PFSK-1 (cell line): ENCODE measurements at regions not wholly inside any gene's neighbourhood (a gene's known extent, or its start where the extent isn't known, plus 50 kb on each side); places are given as distances from the start of the nearest gene placed in this dataset.

Source experiments
- POLR2AphosphoS5 ChIP-seq: IDR thresholded peaks from 2 replicates; pipeline ENCODE4 v1.6.1; 2012; ENCODE audit warnings: low read depth, mild to moderate bottlenecking, control low read depth, low read length, moderate library complexity
- TF ChIP-seq, protein P1 (sequence below), 2 experiments: IDR thresholded peaks; 2 replicates each; pipeline versions ENCODE4 v1.6.1 to v1.8.0; 2011 to 2012; ENCODE audit warnings: low read depth in 2 of 2, low read length in 2 of 2, control low read depth in 1 of 2, inconsistent platforms in 1 of 2, mild to moderate bottlenecking in 1 of 2, moderate library complexity in 1 of 2; ENCODE audit not compliant: insufficient read depth in 1 of 2

DNA sequence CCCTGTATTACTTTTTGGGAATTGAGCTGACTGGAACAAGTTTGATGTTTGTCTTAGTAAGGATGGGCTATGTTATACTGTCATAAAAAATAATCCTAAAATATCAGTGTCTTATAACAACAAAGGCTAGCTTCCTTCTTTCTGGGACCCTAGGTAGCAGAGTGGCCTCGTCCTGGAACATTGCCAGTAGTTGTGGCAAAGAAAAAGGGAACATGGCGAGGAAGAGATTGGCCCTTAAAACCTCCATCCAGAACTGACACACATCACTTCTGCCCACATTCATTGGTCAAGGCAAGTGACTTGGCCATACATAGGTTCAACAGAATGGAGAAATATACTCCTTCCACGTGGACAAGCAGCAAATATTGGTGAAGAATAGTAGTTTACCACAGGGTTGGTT, 287.9 kb downstream of the PPP1R2C start:
- TF ChIP-seq POLR2AphosphoS5 = no peak
- TF ChIP-seq, protein P1, sequence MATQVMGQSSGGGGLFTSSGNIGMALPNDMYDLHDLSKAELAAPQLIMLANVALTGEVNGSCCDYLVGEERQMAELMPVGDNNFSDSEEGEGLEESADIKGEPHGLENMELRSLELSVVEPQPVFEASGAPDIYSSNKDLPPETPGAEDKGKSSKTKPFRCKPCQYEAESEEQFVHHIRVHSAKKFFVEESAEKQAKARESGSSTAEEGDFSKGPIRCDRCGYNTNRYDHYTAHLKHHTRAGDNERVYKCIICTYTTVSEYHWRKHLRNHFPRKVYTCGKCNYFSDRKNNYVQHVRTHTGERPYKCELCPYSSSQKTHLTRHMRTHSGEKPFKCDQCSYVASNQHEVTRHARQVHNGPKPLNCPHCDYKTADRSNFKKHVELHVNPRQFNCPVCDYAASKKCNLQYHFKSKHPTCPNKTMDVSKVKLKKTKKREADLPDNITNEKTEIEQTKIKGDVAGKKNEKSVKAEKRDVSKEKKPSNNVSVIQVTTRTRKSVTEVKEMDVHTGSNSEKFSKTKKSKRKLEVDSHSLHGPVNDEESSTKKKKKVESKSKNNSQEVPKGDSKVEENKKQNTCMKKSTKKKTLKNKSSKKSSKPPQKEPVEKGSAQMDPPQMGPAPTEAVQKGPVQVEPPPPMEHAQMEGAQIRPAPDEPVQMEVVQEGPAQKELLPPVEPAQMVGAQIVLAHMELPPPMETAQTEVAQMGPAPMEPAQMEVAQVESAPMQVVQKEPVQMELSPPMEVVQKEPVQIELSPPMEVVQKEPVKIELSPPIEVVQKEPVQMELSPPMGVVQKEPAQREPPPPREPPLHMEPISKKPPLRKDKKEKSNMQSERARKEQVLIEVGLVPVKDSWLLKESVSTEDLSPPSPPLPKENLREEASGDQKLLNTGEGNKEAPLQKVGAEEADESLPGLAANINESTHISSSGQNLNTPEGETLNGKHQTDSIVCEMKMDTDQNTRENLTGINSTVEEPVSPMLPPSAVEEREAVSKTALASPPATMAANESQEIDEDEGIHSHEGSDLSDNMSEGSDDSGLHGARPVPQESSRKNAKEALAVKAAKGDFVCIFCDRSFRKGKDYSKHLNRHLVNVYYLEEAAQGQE (IDR thresholded peaks at IDR 0.05; ENCODE audit: insufficient read depth in 1 of 2, low read depth in 2 of 2, low read length in 2 of 2) = no peak
